OCI-LY7 (cell line): ENCODE measurements at regions not wholly inside any gene's neighbourhood (a gene's known extent, or its start where the extent isn't known, plus 50 kb on each side); places are given as distances from the start of the nearest gene placed in this dataset.

Experiments
- BruUV-seq: library from RNA; stranded (reverse); fragments of 400-500 nt; replicated peaks from 2 replicates; lab custom pipeline; 2021; lab: Mats Ljungman, UMichigan
- CTCF ChIA-PET: fragments of 300-600 bp; sonication (Branson Sonifier 250); formaldehyde crosslinking; loops from one replicate; lab custom pipeline; 2022; ENCODE audit warnings: antibody characterized with exemption; ENCODE audit not compliant: unreplicated experiment; lab: Charles Lee
- POLR2A ChIA-PET: fragments of 300-600 bp; sonication (Branson Sonifier 250); formaldehyde crosslinking; loops from one replicate; lab custom pipeline; 2022; ENCODE audit warnings: antibody characterized with exemption; lab: Charles Lee
- DNase-seq: peaks from one replicate; pipeline ENCODE4 v3.0.0-alpha.2; 2015; ENCODE audit warnings: low spot score
- H2AFZ ChIP-seq: fragments of 200-600 bp; sonication (generic), shearing (Covaris generic); 2 replicates; pipeline ENCODE4 v1.6.1; 2014; ENCODE audit warnings: mild to moderate bottlenecking, antibody characterized with exemption, low read length, moderate library complexity
- H3K27ac ChIP-seq: fragments of 200-600 bp; sonication (generic); 2 replicates; pipeline ENCODE4 v1.5.1; 2014; ENCODE audit warnings: mixed run types, low read depth, mild to moderate bottlenecking, moderate library complexity, low read length, inconsistent platforms; ENCODE audit not compliant: poor library complexity, severe bottlenecking
- H3K36me3 ChIP-seq: fragments of 200-600 bp; sonication (generic); 2 replicates; pipeline ENCODE4 v1.6.1; 2014; ENCODE audit warnings: mild to moderate bottlenecking, antibody characterized with exemption, low read length, moderate library complexity, mixed read lengths; ENCODE audit not compliant: insufficient read depth
- H3K4me1 ChIP-seq: fragments of 200-600 bp; sonication (generic); 2 replicates; pipeline ENCODE4 v1.5.1; 2014; ENCODE audit warnings: mild to moderate bottlenecking, low read length; ENCODE audit not compliant: insufficient read depth, poor library complexity, severe bottlenecking
- H3K4me2 ChIP-seq: fragments of 200-600 bp; sonication (generic); 2 replicates; pipeline ENCODE4 v1.6.1; 2014; ENCODE audit warnings: mild to moderate bottlenecking, low read length
- H3K4me3 ChIP-seq: fragments of 200-600 bp; sonication (generic); 2 replicates; pipeline ENCODE4 v1.5.1; 2014; ENCODE audit warnings: mild to moderate bottlenecking, low read depth, low read length; ENCODE audit not compliant: poor library complexity, severe bottlenecking
- H3K79me2 ChIP-seq: fragments of 200-600 bp; sonication (generic); 2 replicates; pipeline ENCODE4 v1.6.1; 2016; ENCODE audit warnings: low read depth, mild to moderate bottlenecking, low read length, moderate library complexity, mixed read lengths; ENCODE audit not compliant: insufficient read depth
- H3K9me2 ChIP-seq: fragments of 200-600 bp; sonication (generic); 2 replicates; pipeline ENCODE4 v1.6.1; 2016; ENCODE audit warnings: mild to moderate bottlenecking, low read length, mixed read lengths; ENCODE audit not compliant: insufficient read depth
- H3K9me3 ChIP-seq: fragments of 200-600 bp; sonication (generic); 2 replicates; pipeline ENCODE4 v1.6.1; 2014; ENCODE audit warnings: mild to moderate bottlenecking, mixed run types, low read length, mixed read lengths
- H4K20me1 ChIP-seq: fragments of 200-600 bp; sonication (generic); 2 replicates; pipeline ENCODE4 v1.6.1; 2014; ENCODE audit warnings: mild to moderate bottlenecking, antibody characterized with exemption, low read length, moderate library complexity, mixed read lengths; ENCODE audit not compliant: insufficient read depth
- EZH2phosphoT487 ChIP-seq: fragments of 200-600 bp; sonication (generic); IDR thresholded peaks from 2 replicates; pipeline ENCODE4 v1.6.1; 2018; ENCODE audit warnings: low read depth, borderline replicate concordance, mild to moderate bottlenecking, mixed run types, antibody characterized with exemption, low read length, moderate library complexity, mixed read lengths
- intact Hi-C: fragments of 100-400 bp; cut with micrococcal nuclease; formaldehyde crosslinking; loops from one replicate; pipeline ENCODE4 v1.10.0; 2022; ENCODE audit not compliant: unreplicated experiment
- TF ChIP-seq, protein P1 (sequence below): fragments of 200-600 bp; sonication (generic); conservative IDR thresholded peaks from 2 replicates; pipeline ENCODE4 v1.5.1; 2014; ENCODE audit warnings: mild to moderate bottlenecking, antibody characterized with exemption, low read length, moderate library complexity, mixed read lengths

- Histone ChIP-seq H3K79me2 (no peaks in the 10 kb centered on the region), H3K4me1 (no peaks in the 10 kb centered on the region), H3K9me2 (no peaks in the 10 kb centered on the region), H3K4me3 (no peak overlapping the region), H3K4me2 (no peak overlapping the region), H3K9me3 (no peaks in the 10 kb centered on the region), H4K20me1 (no peaks in the 10 kb centered on the region), H3K27ac (no peak overlapping the region), H2AFZ (no peak overlapping the region), H3K36me3 (no peaks in the 10 kb centered on the region)
- POLR2A ChIA-PET = no interaction called here
- no peak for DNase-seq
- intact Hi-C loops = no loop called here
- TF ChIP-seq EZH2phosphoT487 = no peak
- TF ChIP-seq, protein P1, sequence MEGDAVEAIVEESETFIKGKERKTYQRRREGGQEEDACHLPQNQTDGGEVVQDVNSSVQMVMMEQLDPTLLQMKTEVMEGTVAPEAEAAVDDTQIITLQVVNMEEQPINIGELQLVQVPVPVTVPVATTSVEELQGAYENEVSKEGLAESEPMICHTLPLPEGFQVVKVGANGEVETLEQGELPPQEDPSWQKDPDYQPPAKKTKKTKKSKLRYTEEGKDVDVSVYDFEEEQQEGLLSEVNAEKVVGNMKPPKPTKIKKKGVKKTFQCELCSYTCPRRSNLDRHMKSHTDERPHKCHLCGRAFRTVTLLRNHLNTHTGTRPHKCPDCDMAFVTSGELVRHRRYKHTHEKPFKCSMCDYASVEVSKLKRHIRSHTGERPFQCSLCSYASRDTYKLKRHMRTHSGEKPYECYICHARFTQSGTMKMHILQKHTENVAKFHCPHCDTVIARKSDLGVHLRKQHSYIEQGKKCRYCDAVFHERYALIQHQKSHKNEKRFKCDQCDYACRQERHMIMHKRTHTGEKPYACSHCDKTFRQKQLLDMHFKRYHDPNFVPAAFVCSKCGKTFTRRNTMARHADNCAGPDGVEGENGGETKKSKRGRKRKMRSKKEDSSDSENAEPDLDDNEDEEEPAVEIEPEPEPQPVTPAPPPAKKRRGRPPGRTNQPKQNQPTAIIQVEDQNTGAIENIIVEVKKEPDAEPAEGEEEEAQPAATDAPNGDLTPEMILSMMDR = no peak
- BruUV-seq = no TSS peak
- CTCF ChIA-PET = no interaction called here
Measured at GRCh38 chr5:61882901-61883500, 423.0 kb upstream of the KIF2A start.

- H3K4me1 ChIP-seq = no peaks in the 10 kb centered on the region
- no peak overlapping the region for H3K4me2 ChIP-seq
- no peaks in the 10 kb centered on the region for H3K9me2 ChIP-seq
- POLR2A ChIA-PET = no interaction called here
- intact Hi-C loops = no loop called here
- CTCF ChIA-PET = no interaction called here
- H3K79me2 ChIP-seq = no peaks in the 10 kb centered on the region
- no peak for DNase-seq
- H3K27ac ChIP-seq = no peak overlapping the region
- H3K36me3 ChIP-seq = no peaks in the 10 kb centered on the region
- no TSS peak for BruUV-seq
- H3K4me3 ChIP-seq = no peak overlapping the region
- H3K9me3 ChIP-seq = no peaks in the 10 kb centered on the region
- no peak for TF ChIP-seq EZH2phosphoT487
- TF ChIP-seq, protein P1 = no peak
- no peak overlapping the region for H2AFZ ChIP-seq
- H4K20me1 ChIP-seq = no peaks in the 10 kb centered on the region
Measured at GRCh38 chr5:61884252-61884855, 421.7 kb upstream of the KIF2A start.

- BruUV-seq = no TSS peak
- Histone ChIP-seq H3K9me2 (no peaks in the 10 kb centered on the region), H3K36me3 (no peaks in the 10 kb centered on the region), H3K4me3 (no peak overlapping the region), H2AFZ (no peak overlapping the region), H3K27ac (no peak overlapping the region), H4K20me1 (no peaks in the 10 kb centered on the region), H3K4me1 (no peaks in the 10 kb centered on the region), H3K79me2 (no peaks in the 10 kb centered on the region), H3K9me3 (no peaks in the 10 kb centered on the region), H3K4me2 (no peak overlapping the region)
- intact Hi-C loops = no loop called here
- ChIA-PET CTCF (no interaction called here), POLR2A (no interaction called here)
- TF ChIP-seq, protein P1 = no peak
- TF ChIP-seq EZH2phosphoT487 = no peak
- DNase-seq = no peak
Measured at GRCh38 chr5:61886214-61886613, 419.8 kb upstream of the KIF2A start.
